Caco-2 (cell line): ENCODE measurements at regions not wholly inside any gene's neighbourhood (a gene's known extent, or its start where the extent isn't known, plus 50 kb on each side); places are given as distances from the start of the nearest gene placed in this dataset.
"Not testable (repeated sequence)": the region's sequence is repeated elsewhere in the genome, so short reads cannot be mapped to it uniquely, and the experiment has no call there.

ENCODE experiments used
- BruUV-seq: library from RNA; stranded (reverse); fragments of 400-500 nt; replicated peaks from 2 replicates; lab custom pipeline; 2021; lab: Mats Ljungman, UMichigan
- CTCF ChIA-PET: fragments of 300-600 bp; sonication (Branson Sonifier 250); formaldehyde crosslinking; loops from one replicate; lab custom pipeline; 2022; ENCODE audit warnings: antibody characterized with exemption; lab: Charles Lee
- POLR2A ChIA-PET: fragments of 300-600 bp; sonication (Branson Sonifier 250); formaldehyde crosslinking; loops from one replicate; lab custom pipeline; 2022; ENCODE audit warnings: antibody characterized with exemption; lab: Charles Lee
- DNase-seq, 2 experiments: peaks; one replicate each; pipeline versions ENCODE4 v3.0.0 to v3.0.0-alpha.2; 2020 to 2022
- H3K27me3 ChIP-seq: replicated peaks from 2 replicates; pipeline ENCODE4 v1.6.0; 2011; ENCODE audit warnings: low read length; ENCODE audit not compliant: control insufficient read depth, insufficient read depth
- H3K36me3 ChIP-seq: 2 replicates; pipeline ENCODE4 v1.5.1; 2011; ENCODE audit warnings: low read length; ENCODE audit not compliant: control insufficient read depth, insufficient read depth
- H3K4me1 ChIP-seq: fragments of 250-450 bp; sonication (Bioruptor Pico); 2 replicates; pipeline ENCODE4 v1.5.1; 2020; ENCODE audit warnings: mild to moderate bottlenecking
- H3K4me3 ChIP-seq: 2 replicates; pipeline ENCODE4 v1.5.1; 2011; ENCODE audit warnings: low read depth, mild to moderate bottlenecking, control low read depth, low read length
- H3K9me3 ChIP-seq: fragments of 250-450 bp; sonication (Bioruptor Pico); 2 replicates; pipeline ENCODE4 v1.5.1; 2020; ENCODE audit warnings: mild to moderate bottlenecking, moderate library complexity
- H3K27ac Mint-ChIP-seq: one replicate; pipeline ENCODE4 v1.8.0; 2022; ENCODE audit warnings: mixed read lengths; ENCODE audit not compliant: unreplicated experiment
- H3K27me3 Mint-ChIP-seq: one replicate; pipeline ENCODE4 v1.8.0; 2022; ENCODE audit warnings: mixed read lengths; ENCODE audit not compliant: insufficient read depth, unreplicated experiment
- H3K36me3 Mint-ChIP-seq: one replicate; pipeline ENCODE4 v1.8.0; 2022; ENCODE audit warnings: mild to moderate bottlenecking, mixed read lengths; ENCODE audit not compliant: insufficient read depth, unreplicated experiment
- H3K4me1 Mint-ChIP-seq: one replicate; pipeline ENCODE4 v1.8.0; 2022; ENCODE audit warnings: low read depth, mixed read lengths; ENCODE audit not compliant: unreplicated experiment
- H3K4me3 Mint-ChIP-seq: one replicate; pipeline ENCODE4 v1.8.0; 2022; ENCODE audit warnings: mild to moderate bottlenecking, moderate library complexity, mixed read lengths; ENCODE audit not compliant: unreplicated experiment
- H3K9me3 Mint-ChIP-seq: one replicate; pipeline ENCODE4 v1.8.0; 2022; ENCODE audit warnings: mixed read lengths; ENCODE audit not compliant: unreplicated experiment
- CTCF ChIP-seq, 2 experiments: fragments of 200-600 bp in 1 of 2; IDR thresholded peaks; 1 replicate in 1 of 2; 2 replicates in 1 of 2; pipeline versions ENCODE4 v1.5.1 to v1.8.0; 2011 to 2022; ENCODE audit warnings: antibody characterized with exemption in 1 of 2, control low read depth in 1 of 2, inconsistent platforms in 1 of 2, low read depth in 1 of 2, low read length in 1 of 2, mild to moderate bottlenecking in 1 of 2, moderate library complexity in 1 of 2; ENCODE audit not compliant: insufficient read depth in 1 of 2, severe bottlenecking in 1 of 2, unreplicated experiment in 1 of 2
- intact Hi-C: fragments of 100-400 bp; cut with micrococcal nuclease; formaldehyde crosslinking; loops from one replicate; pipeline ENCODE4 v1.10.0; 2022; ENCODE audit not compliant: unreplicated experiment

GRCh38 chr9:65432051-65432450 lies 147.0 kb upstream of the FOXD4L5 start:
- H3K9me3 Mint-ChIP-seq: peaks cover 16% of the 10 kb centered on the region
- TF ChIP-seq CTCF (IDR thresholded peaks at IDR 0.05; ENCODE audit: insufficient read depth in 1 of 2, low read depth in 1 of 2, low read length in 1 of 2, severe bottlenecking in 1 of 2, unreplicated experiment in 1 of 2): no peak
- no peak overlapping the region for H3K4me3 ChIP-seq

GRCh38 chr9:65430221-65430620 lies 145.2 kb upstream of the FOXD4L5 start:
- no peak overlapping the region for H3K27ac Mint-ChIP-seq
- TF ChIP-seq CTCF (IDR thresholded peaks at IDR 0.05; ENCODE audit: insufficient read depth in 1 of 2, low read depth in 1 of 2, low read length in 1 of 2, severe bottlenecking in 1 of 2, unreplicated experiment in 1 of 2): no peak
- DNase-seq: no peak
- no TSS peak for BruUV-seq
- Histone ChIP-seq H3K4me1 (no peaks in the 10 kb centered on the region), H3K4me3 (no peak overlapping the region), H3K9me3 (no peaks in the 10 kb centered on the region), H3K36me3 (no peaks in the 10 kb centered on the region), H3K27me3 (no peaks in the 10 kb centered on the region)
- H3K36me3 Mint-ChIP-seq: no peaks in the 10 kb centered on the region
- H3K4me1 Mint-ChIP-seq: no peaks in the 10 kb centered on the region
- CTCF ChIA-PET: no interaction called here
- intact Hi-C loops: no loop called here
- H3K27me3 Mint-ChIP-seq: no peaks in the 10 kb centered on the region
- H3K9me3 Mint-ChIP-seq: peaks cover 19% of the 10 kb centered on the region
- no peak overlapping the region for H3K4me3 Mint-ChIP-seq
- POLR2A ChIA-PET: no interaction called here

More at GRCh38 chr9:65432051-65432450, 147.0 kb upstream of the FOXD4L5 start:
- no TSS peak for BruUV-seq
- no peaks in the 10 kb centered on the region for H3K36me3 ChIP-seq
- no peaks in the 10 kb centered on the region for H3K9me3 ChIP-seq
- ChIA-PET POLR2A (no interaction called here), CTCF (no interaction called here)
- intact Hi-C loops: no loop called here
- H3K27me3 ChIP-seq: no peaks in the 10 kb centered on the region
- Mint-ChIP-seq H3K4me1 (no peaks in the 10 kb centered on the region), H3K27me3 (no peaks in the 10 kb centered on the region), H3K36me3 (no peaks in the 10 kb centered on the region), H3K4me3 (no peak overlapping the region), H3K27ac (no peak overlapping the region)
- no peaks in the 10 kb centered on the region for H3K4me1 ChIP-seq
- DNase-seq: no peak

DNA sequence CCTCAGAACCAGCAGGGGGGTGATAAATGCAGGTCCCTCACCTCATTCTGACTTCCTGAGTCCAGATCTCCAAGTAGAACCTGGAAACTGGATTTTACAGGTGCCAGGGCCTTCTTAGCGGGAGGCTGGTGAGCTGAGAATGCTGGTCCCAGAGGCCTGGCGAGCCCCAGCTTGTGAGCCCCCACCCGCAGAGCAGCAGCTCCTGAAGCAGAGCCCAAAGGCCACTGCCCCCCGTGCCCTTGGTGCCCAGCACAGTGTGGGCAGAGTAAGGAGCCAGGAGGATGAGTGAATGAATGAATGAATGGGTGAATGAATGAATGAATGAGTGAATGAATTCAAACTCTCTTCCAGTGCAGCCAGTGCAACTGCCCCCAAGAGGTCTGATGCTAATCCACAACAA lies 142.4 kb upstream of the FOXD4L5 start:
- H3K27me3 Mint-ChIP-seq, H3K4me1 ChIP-seq, H3K27me3 ChIP-seq, H3K4me3 Mint-ChIP-seq, H3K4me1 Mint-ChIP-seq, H3K9me3 ChIP-seq, CTCF ChIA-PET, H3K36me3 Mint-ChIP-seq, BruUV-seq, H3K4me3 ChIP-seq, POLR2A ChIA-PET, intact Hi-C loops, DNase-seq, H3K36me3 ChIP-seq, H3K27ac Mint-ChIP-seq: not testable (repeated sequence)
- H3K9me3 Mint-ChIP-seq: peaks cover 16% of the 10 kb centered on the region

DNA sequence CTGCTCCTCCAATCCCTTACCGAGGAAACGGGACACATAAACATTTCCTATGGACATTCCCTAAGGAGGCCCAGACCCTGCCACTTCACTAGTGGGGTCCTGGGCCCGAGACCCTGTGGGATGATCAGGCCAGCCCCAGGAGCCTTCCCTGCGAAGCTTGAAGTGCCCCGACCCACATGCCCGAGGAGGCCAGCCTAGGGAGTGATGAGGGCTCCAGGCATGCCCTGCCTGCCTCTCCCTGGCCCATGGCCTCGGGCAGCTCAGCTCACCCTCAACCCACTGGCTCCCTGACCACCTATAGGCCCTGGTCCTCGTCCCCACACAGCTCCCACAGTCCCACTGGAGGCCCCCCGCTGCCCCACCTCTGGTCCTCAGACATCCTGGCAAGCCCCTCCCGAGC lies 141.8 kb upstream of the FOXD4L5 start:
- H3K4me3 Mint-ChIP-seq: not testable (repeated sequence)
- H3K9me3 Mint-ChIP-seq: peaks cover 19% of the 10 kb centered on the region

More for the DNA sequence above, 141.8 kb upstream of the FOXD4L5 start:
- H3K4me1 Mint-ChIP-seq, BruUV-seq, CTCF ChIA-PET, intact Hi-C loops, H3K27ac Mint-ChIP-seq, H3K27me3 ChIP-seq, H3K9me3 ChIP-seq, POLR2A ChIA-PET, H3K36me3 Mint-ChIP-seq, H3K4me3 ChIP-seq, H3K36me3 ChIP-seq, H3K4me1 ChIP-seq, DNase-seq, H3K27me3 Mint-ChIP-seq: not testable (repeated sequence)
